PC-3 (cell line): ENCODE measurements at regions not wholly inside any gene's neighbourhood (a gene's known extent, or its start where the extent isn't known, plus 50 kb on each side); places are given as distances from the start of the nearest gene placed in this dataset.
A peak's percentile ranks its signal among the peaks of the same experiment; 100 is the strongest.

Source experiments
- ATAC-seq: fragments of 200-7000 bp; cut with Tn5 transposase; 2 replicates; pipeline ENCODE4 v1.9.1; 2020; ENCODE audit warnings: mild to moderate bottlenecking, moderate library complexity
- BruUV-seq: library from RNA; stranded (reverse); fragments of 400-500 nt; replicated peaks from 2 replicates; lab custom pipeline; 2021; lab: Mats Ljungman, UMichigan
- CTCF ChIA-PET: fragments of 300-600 bp; sonication (Branson Sonifier 250); formaldehyde crosslinking; loops from one replicate; lab custom pipeline; 2022; ENCODE audit warnings: antibody characterized with exemption; lab: Charles Lee
- POLR2A ChIA-PET: fragments of 300-600 bp; sonication (Branson Sonifier 250); formaldehyde crosslinking; loops from one replicate; lab custom pipeline; 2022; ENCODE audit warnings: antibody characterized with exemption; ENCODE audit not compliant: unreplicated experiment; lab: Charles Lee
- DNase-seq: peaks from one replicate; pipeline ENCODE4 v3.0.0-alpha.2; 2015
- H2AFZ ChIP-seq: fragments of 300-600 bp; sonication (generic); 2 replicates; pipeline ENCODE4 v1.6.0; 2016; ENCODE audit warnings: antibody characterized with exemption, low read length
- H3F3A ChIP-seq: fragments of 300-600 bp; sonication (generic); one replicate; pipeline ENCODE4 v1.6.0; 2017; ENCODE audit warnings: antibody characterized with exemption, low read length, control low read depth, mild to moderate bottlenecking; ENCODE audit not compliant: unreplicated experiment
- H3K27ac ChIP-seq: fragments of 300-600 bp; sonication (generic); 2 replicates; pipeline ENCODE4 v1.5.1; 2016; ENCODE audit warnings: mild to moderate bottlenecking, low read length
- H3K27me3 ChIP-seq: fragments of 300-600 bp; sonication (generic); 2 replicates; pipeline ENCODE4 v1.6.1; 2016; ENCODE audit warnings: low read length, mixed read lengths
- H3K36me3 ChIP-seq: fragments of 300-600 bp; sonication (generic); 2 replicates; pipeline ENCODE4 v1.6.1; 2016; ENCODE audit warnings: low read depth, mixed run types, low read length, mixed read lengths
- H3K4me1 ChIP-seq: fragments of 300-600 bp; sonication (generic); 2 replicates; pipeline ENCODE4 v1.5.1; 2016; ENCODE audit warnings: low read length; ENCODE audit not compliant: insufficient read depth
- H3K4me2 ChIP-seq: fragments of 300-600 bp; sonication (generic); 2 replicates; pipeline ENCODE4 v1.6.0; 2016; ENCODE audit warnings: low read length
- H3K4me3 ChIP-seq: fragments of 300-600 bp; sonication (generic); 2 replicates; pipeline ENCODE4 v1.5.1; 2016; ENCODE audit warnings: mild to moderate bottlenecking, low read length, mixed read lengths
- H3K79me2 ChIP-seq: fragments of 300-600 bp; sonication (generic); 2 replicates; pipeline ENCODE4 v1.6.1; 2017; ENCODE audit warnings: low read length, mixed read lengths
- H3K9ac ChIP-seq: fragments of 300-600 bp; sonication (generic); 2 replicates; pipeline ENCODE4 v1.6.0; 2016; ENCODE audit warnings: mild to moderate bottlenecking, low read length
- H3K9me2 ChIP-seq: fragments of 300-600 bp; sonication (generic); replicated peaks from 2 replicates; pipeline ENCODE4 v1.6.1; 2016; ENCODE audit warnings: mixed run types, low read length, mixed read lengths
- H3K9me3 ChIP-seq: fragments of 300-600 bp; sonication (generic); 2 replicates; pipeline ENCODE4 v1.6.1; 2016; ENCODE audit warnings: low read length, mixed read lengths
- H4K20me1 ChIP-seq: fragments of 300-600 bp; sonication (generic); 2 replicates; pipeline ENCODE4 v1.6.1; 2016; ENCODE audit warnings: low read length, mixed read lengths
- CTCF ChIP-seq: fragments of 300-600 bp; sonication (generic); conservative IDR thresholded peaks from 2 replicates; pipeline ENCODE4 v1.5.1; 2017; ENCODE audit warnings: antibody characterized with exemption, low read depth, mild to moderate bottlenecking, low read length
- EZH2 ChIP-seq: fragments of 300-600 bp; sonication (generic); IDR thresholded peaks from one replicate; pipeline ENCODE4 v1.6.1; 2017; ENCODE audit warnings: antibody characterized with exemption, mild to moderate bottlenecking, low read length; ENCODE audit not compliant: unreplicated experiment
- EZH2phosphoT487 ChIP-seq: fragments of 300-600 bp; sonication (generic); IDR thresholded peaks from 2 replicates; pipeline ENCODE4 v1.6.1; 2018; ENCODE audit warnings: mild to moderate bottlenecking, antibody characterized with exemption, low read length, borderline replicate concordance
- intact Hi-C: fragments of 100-400 bp; cut with micrococcal nuclease; formaldehyde crosslinking; loops from 2 replicates; pipeline ENCODE4 v1.9.0; 2023

- Histone ChIP-seq H3K27me3 (no peaks in the 10 kb centered on the region), H3K9ac (no peak overlapping the region), H3K79me2 (no peaks in the 10 kb centered on the region), H3F3A (no peaks in the 10 kb centered on the region), H3K27ac (no peak overlapping the region), H3K9me2 (no peaks in the 10 kb centered on the region), H3K4me1 (peaks cover 15% of the 10 kb centered on the region), H4K20me1 (no peaks in the 10 kb centered on the region), H2AFZ (no peak overlapping the region), H3K4me2 (no peak overlapping the region), H3K36me3 (no peaks in the 10 kb centered on the region), H3K4me3 (no peak overlapping the region), H3K9me3 (no peaks in the 10 kb centered on the region)
- DNase-seq (no peak), ATAC-seq (no peak)
- no TSS peak for BruUV-seq
- intact Hi-C loops: no loop called here
- CTCF ChIA-PET: no interaction called here
- no peak for TF ChIP-seq CTCF
- no peak for TF ChIP-seq EZH2
- TF ChIP-seq EZH2phosphoT487: no peak
- POLR2A ChIA-PET: no interaction called here
These were observed 328.0 kb upstream of the POT1 start for GRCh38 chr7:125257617-125258016.

- TF ChIP-seq EZH2 (no peak), CTCF (no peak), EZH2phosphoT487 (no peak)
- Histone ChIP-seq H3K4me3 (no peak overlapping the region), H3K4me2 (no peak overlapping the region), H3K79me2 (no peaks in the 10 kb centered on the region), H3K9me2 (no peaks in the 10 kb centered on the region), H3K9ac (no peak overlapping the region), H4K20me1 (no peaks in the 10 kb centered on the region), H3K4me1 (peaks cover 15% of the 10 kb centered on the region), H3K27ac (no peak overlapping the region), H3K27me3 (no peaks in the 10 kb centered on the region), H3K36me3 (no peaks in the 10 kb centered on the region), H2AFZ (no peak overlapping the region), H3F3A (no peaks in the 10 kb centered on the region), H3K9me3 (0 out of 2 replicates have a peak, but pooled peaks cover 3% of the 10 kb centered on the region)
- DNase-seq (no peak), ATAC-seq (no peak)
- BruUV-seq: no TSS peak
- intact Hi-C loops: no loop called here
- ChIA-PET CTCF (no interaction called here), POLR2A (interaction anchor here (0.7 kb wide), 1 partner anchor 186 kb away, joined by 6 read pairs; no protein-coding TSS in a partner anchor)
These were observed 326.8 kb upstream of the POT1 start for GRCh38 chr7:125256446-125256845.

- Histone ChIP-seq H3K9me2 (no peaks in the 10 kb centered on the region), H2AFZ (no peak overlapping the region), H3K4me1 (peaks cover 15% of the 10 kb centered on the region), H3K79me2 (no peaks in the 10 kb centered on the region), H3K9me3 (0 out of 2 replicates have a peak, but pooled peaks cover 3% of the 10 kb centered on the region), H3K4me3 (no peak overlapping the region), H3K36me3 (no peaks in the 10 kb centered on the region), H4K20me1 (no peaks in the 10 kb centered on the region), H3K4me2 (no peak overlapping the region), H3K27me3 (no peaks in the 10 kb centered on the region), H3K27ac (no peak overlapping the region), H3F3A (no peaks in the 10 kb centered on the region), H3K9ac (no peak overlapping the region)
- CTCF ChIA-PET: no interaction called here
- DNase-seq: peak; percentile 16
- POLR2A ChIA-PET: interaction anchor here (0.7 kb wide), 1 partner anchor 185 kb away, joined by 6 read pairs; no protein-coding TSS in a partner anchor
- no peak for ATAC-seq
- no peak for TF ChIP-seq EZH2phosphoT487
- no peak for TF ChIP-seq CTCF
- TF ChIP-seq EZH2: no peak
- BruUV-seq: no TSS peak
- intact Hi-C loops: no loop called here
These were observed 326.2 kb upstream of the POT1 start for GRCh38 chr7:125255810-125256209.
